Middle frontal gyrus (tissue), 1 donor: ENCODE measurements at regions not wholly inside any gene's neighbourhood (a gene's known extent, or its start where the extent isn't known, plus 50 kb on each side); places are given as distances from the start of the nearest gene placed in this dataset.

ENCODE experiments used
- DNase-seq: peaks from one replicate; pipeline ENCODE4 v3.0.0-alpha.2; 2015; ENCODE audit warnings: low spot score; ENCODE audit errors: extremely low spot score

DNA sequence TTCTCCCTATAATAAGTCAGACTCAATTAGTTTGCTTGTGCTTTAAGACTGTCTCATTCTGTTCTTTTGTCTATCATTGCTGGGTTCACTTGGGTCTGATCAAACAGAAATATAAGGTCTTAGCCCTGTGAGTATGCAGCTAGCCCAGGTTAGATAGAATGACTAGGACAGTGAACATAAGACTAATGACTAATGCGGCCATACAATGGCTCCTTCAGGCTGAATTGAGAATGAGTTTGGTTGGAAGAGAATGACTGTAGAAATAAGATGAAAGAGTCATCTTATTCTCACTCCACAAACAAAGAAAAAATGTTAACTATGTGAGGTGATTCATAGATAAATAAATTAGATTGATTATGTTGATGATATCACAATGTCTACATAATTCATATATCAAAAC lies 50.1 kb upstream of the OBI1 start:
- DNase-seq = no peak
